ENCODE measurements at regions not wholly inside any gene's neighbourhood (a gene's known extent, or its start where the extent isn't known, plus 50 kb on each side); places are given as distances from the start of the nearest gene placed in this dataset.
"Not testable (repeated sequence)": the region's sequence is repeated elsewhere in the genome, so short reads cannot be mapped to it uniquely, and the experiment has no call there.

DNA sequence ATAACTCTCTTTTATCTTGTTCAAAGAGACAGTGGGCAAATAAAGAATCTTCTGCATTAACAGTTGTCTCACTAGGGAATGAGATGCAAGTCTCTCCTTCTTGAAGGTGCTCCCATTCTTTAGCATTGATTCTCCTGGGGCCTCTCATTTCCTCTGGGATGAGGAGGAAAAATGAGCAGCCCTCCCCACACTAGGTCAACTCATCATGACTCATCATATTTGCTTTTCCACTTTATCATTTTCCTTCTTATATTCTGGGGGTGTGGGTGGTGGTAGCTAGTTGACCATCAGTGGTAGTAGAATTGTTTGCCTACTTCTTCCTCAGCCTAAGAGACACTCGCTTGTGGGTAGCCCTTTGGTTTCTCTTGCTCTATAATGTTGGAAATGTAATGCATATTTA lies 182.0 kb upstream of the C1orf87 start:
- no peak overlapping the region for H3K27ac ChIP-seq
- intact Hi-C loops (cut with DNase I), result no loop called here
- no peaks in the 10 kb centered on the region for H3K36me3 ChIP-seq
- no peak overlapping the region for H3K4me3 ChIP-seq
- H3K27me3 ChIP-seq, result no peaks in the 10 kb centered on the region
- H3K4me1 ChIP-seq, result no peaks in the 10 kb centered on the region
- no peak for TF ChIP-seq POLR2AphosphoS5 (IDR thresholded peaks at IDR 0.05)
- TF ChIP-seq EP300 (IDR thresholded peaks at IDR 0.05), result no peak
- TF ChIP-seq, protein P1, sequence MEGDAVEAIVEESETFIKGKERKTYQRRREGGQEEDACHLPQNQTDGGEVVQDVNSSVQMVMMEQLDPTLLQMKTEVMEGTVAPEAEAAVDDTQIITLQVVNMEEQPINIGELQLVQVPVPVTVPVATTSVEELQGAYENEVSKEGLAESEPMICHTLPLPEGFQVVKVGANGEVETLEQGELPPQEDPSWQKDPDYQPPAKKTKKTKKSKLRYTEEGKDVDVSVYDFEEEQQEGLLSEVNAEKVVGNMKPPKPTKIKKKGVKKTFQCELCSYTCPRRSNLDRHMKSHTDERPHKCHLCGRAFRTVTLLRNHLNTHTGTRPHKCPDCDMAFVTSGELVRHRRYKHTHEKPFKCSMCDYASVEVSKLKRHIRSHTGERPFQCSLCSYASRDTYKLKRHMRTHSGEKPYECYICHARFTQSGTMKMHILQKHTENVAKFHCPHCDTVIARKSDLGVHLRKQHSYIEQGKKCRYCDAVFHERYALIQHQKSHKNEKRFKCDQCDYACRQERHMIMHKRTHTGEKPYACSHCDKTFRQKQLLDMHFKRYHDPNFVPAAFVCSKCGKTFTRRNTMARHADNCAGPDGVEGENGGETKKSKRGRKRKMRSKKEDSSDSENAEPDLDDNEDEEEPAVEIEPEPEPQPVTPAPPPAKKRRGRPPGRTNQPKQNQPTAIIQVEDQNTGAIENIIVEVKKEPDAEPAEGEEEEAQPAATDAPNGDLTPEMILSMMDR (IDR thresholded peaks at IDR 0.05), result no peak
- TF ChIP-seq POLR2A (IDR thresholded peaks at IDR 0.05), result no peak
- WGBS, 2 donors, result 86 to 89% methylated on average over 1 of the region's 1 CpG
- H3K9me3 ChIP-seq, result no peaks in the 10 kb centered on the region
- DNase-seq, result no peak

DNA sequence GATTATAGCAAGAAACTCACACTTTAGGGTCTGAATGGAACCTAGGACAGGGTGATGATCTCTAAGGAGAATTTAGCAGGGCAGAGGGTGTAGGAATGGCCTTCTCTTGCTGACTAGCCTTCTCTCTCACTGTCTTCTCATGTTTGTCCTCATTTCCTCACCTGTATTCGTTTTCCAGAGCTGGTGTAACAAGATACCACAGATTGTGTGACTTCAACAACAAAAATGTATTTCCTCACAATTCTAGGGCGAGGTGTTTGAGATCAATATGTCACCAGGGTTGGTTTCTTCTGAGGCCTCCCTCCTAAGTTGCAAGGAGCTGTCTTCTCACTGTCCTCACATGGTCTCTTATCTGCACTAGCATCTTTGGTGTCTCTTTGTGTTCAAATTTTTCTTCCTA lies 177.9 kb upstream of the C1orf87 start:
- H3K9me3 ChIP-seq, result no peaks in the 10 kb centered on the region
- no peak for DNase-seq
- 74 to 80% methylated on average over 2 of the region's 2 CpGs for WGBS, 2 donors
- TF ChIP-seq EP300 (IDR thresholded peaks at IDR 0.05), result no peak
- TF ChIP-seq, protein P1 (IDR thresholded peaks at IDR 0.05), result no peak
- no peak for TF ChIP-seq POLR2A (IDR thresholded peaks at IDR 0.05)
- no peak for TF ChIP-seq POLR2AphosphoS5 (IDR thresholded peaks at IDR 0.05)
- no peaks in the 10 kb centered on the region for H3K4me1 ChIP-seq
- no peak overlapping the region for H3K4me3 ChIP-seq
- H3K27ac ChIP-seq, result no peak overlapping the region
- no peaks in the 10 kb centered on the region for H3K27me3 ChIP-seq
- H3K36me3 ChIP-seq, result no peaks in the 10 kb centered on the region
- intact Hi-C loops (cut with DNase I), result no loop called here

DNA sequence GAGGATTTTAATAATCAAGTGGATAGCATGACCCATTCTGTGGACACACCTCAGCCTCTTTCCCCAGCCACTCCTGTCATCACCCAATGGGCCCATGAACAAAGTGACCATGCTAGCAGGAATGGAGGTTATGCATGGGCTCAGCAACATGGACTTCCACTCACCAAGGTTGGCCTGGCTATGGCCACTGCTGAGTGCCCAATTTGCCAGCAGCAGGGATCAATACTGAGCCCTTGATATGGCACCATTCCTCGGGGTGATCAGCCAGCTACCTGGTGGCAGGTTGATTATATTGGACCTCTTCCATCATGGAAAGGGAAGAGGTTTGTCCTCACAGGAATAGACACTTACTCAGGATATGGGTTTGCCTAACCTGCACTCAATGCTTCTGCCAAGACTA lies 173.9 kb upstream of the C1orf87 start:
- H3K36me3 ChIP-seq; H3K4me1 ChIP-seq; DNase-seq; H3K4me3 ChIP-seq; H3K27ac ChIP-seq; intact Hi-C loops (cut with DNase I); H3K27me3 ChIP-seq; H3K9me3 ChIP-seq: not testable (repeated sequence)
- 82 to 86% methylated on average over 1 of the region's 1 CpG for WGBS, 2 donors

DNA sequence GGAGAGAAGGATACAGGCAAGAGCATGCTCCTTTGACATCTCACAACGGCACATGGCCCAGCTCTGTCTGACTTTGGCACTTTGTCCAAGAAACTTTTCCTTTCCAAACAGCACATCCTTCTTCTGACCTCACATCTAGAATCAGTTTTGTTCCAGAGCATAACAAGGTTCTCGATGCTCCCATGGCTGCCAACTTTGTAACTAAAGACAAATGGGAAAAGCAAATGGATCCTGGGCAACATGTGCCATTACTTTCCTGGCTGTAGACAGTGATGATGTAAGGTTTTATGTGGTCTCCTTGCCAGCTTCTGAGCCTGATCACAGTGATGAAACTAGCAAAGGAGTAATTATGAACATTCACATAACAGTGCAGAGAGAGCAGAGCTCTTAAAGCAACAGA lies 171.8 kb upstream of the C1orf87 start:
- WGBS, 2 donors, result 81 to 89% methylated on average over 2 of the region's 2 CpGs
- Histone ChIP-seq H3K9me3 (no peaks in the 10 kb centered on the region), H3K36me3 (no peaks in the 10 kb centered on the region), H3K4me1 (no peaks in the 10 kb centered on the region), H3K27me3 (no peaks in the 10 kb centered on the region), H3K27ac (no peak overlapping the region), H3K4me3 (no peak overlapping the region)
- DNase-seq, result no peak
- TF ChIP-seq EP300 (IDR thresholded peaks at IDR 0.05), result no peak
- no peak for TF ChIP-seq POLR2AphosphoS5 (IDR thresholded peaks at IDR 0.05)
- TF ChIP-seq POLR2A (IDR thresholded peaks at IDR 0.05), result no peak
- TF ChIP-seq, protein P1 (IDR thresholded peaks at IDR 0.05), result no peak
- intact Hi-C loops (cut with DNase I), result no loop called here

DNA sequence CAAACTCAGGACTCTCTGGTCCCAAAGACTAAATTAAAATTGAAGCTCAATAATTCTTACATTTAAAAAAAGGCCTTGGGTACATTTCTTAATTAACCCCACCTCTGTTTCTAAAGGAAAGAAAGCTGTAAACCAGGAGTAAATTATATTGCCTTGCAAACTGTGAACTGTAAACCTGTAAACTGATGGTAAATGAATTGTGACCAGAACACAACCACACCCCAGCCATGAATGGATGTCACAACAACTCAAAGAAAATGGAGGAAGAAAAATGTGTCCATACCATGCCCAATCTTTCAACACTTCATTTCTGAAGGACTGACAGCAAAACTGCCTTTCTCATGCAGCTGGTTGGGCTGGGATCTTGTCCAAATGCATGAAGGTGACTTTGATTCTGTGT lies 171.3 kb upstream of the C1orf87 start:
- Histone ChIP-seq H3K27ac (no peak overlapping the region), H3K4me3 (no peak overlapping the region), H3K9me3 (no peaks in the 10 kb centered on the region), H3K36me3 (no peaks in the 10 kb centered on the region), H3K4me1 (no peaks in the 10 kb centered on the region), H3K27me3 (no peaks in the 10 kb centered on the region)
- no peak for DNase-seq
- TF ChIP-seq POLR2A (IDR thresholded peaks at IDR 0.05) (no peak), EP300 (IDR thresholded peaks at IDR 0.05) (no peak), POLR2AphosphoS5 (IDR thresholded peaks at IDR 0.05) (no peak)
- TF ChIP-seq, protein P1 (IDR thresholded peaks at IDR 0.05), result no peak
- intact Hi-C loops (cut with DNase I), result no loop called here
